ENCODE measurements at regions not wholly inside any gene's neighbourhood (a gene's known extent, or its start where the extent isn't known, plus 50 kb on each side); places are given as distances from the start of the nearest gene placed in this dataset.

DNA sequence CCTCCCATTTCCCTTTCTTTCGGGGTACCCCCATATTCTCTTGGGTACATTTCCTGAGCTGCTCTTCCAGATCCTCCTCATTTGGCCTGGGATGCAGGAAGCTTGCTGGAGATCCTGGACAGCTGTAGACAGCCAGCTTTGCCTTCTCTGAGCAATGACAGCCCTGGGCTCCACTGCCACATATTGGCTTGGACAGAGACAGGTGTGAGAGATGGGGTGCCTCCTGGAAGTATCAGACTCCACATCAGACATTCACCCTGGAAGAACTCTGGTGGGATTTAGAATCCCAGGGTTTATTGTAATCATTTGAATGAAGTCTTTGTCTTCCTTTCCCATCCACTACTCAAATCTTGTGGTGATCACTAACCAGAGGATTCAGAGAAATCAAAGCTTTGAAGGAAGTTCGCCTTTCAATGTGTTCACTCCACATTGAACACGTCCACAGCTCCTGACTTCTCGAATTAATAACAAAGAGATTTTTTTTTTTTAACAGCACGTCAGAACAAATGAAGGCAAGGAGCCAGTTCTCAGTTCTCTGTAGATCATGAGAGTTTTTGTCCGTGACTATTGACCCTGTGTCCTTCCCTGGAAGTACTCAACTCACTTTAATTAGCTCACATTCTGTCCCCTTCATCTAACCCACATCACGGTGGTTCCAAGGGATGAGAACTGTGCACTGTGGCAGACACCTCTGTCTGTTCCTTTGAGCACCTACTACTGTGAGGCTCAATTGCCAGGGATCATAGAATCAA lies 377.6 kb upstream of the TRIB2 start:
- DNase-seq: no peak
- no peaks in the 10 kb centered on the region for H3K4me1 ChIP-seq
- no peak overlapping the region for H3K27ac ChIP-seq
- H3K27me3 ChIP-seq: no peaks in the 10 kb centered on the region
- no peaks in the 10 kb centered on the region for H3K36me3 ChIP-seq
- H3K4me3 ChIP-seq: no peak overlapping the region
- TF ChIP-seq, protein P1, sequence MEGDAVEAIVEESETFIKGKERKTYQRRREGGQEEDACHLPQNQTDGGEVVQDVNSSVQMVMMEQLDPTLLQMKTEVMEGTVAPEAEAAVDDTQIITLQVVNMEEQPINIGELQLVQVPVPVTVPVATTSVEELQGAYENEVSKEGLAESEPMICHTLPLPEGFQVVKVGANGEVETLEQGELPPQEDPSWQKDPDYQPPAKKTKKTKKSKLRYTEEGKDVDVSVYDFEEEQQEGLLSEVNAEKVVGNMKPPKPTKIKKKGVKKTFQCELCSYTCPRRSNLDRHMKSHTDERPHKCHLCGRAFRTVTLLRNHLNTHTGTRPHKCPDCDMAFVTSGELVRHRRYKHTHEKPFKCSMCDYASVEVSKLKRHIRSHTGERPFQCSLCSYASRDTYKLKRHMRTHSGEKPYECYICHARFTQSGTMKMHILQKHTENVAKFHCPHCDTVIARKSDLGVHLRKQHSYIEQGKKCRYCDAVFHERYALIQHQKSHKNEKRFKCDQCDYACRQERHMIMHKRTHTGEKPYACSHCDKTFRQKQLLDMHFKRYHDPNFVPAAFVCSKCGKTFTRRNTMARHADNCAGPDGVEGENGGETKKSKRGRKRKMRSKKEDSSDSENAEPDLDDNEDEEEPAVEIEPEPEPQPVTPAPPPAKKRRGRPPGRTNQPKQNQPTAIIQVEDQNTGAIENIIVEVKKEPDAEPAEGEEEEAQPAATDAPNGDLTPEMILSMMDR (IDR thresholded peaks at IDR 0.05): no peak
- TF ChIP-seq POLR2A (IDR thresholded peaks at IDR 0.05): no peak
- H3K9me3 ChIP-seq: no peaks in the 10 kb centered on the region

DNA sequence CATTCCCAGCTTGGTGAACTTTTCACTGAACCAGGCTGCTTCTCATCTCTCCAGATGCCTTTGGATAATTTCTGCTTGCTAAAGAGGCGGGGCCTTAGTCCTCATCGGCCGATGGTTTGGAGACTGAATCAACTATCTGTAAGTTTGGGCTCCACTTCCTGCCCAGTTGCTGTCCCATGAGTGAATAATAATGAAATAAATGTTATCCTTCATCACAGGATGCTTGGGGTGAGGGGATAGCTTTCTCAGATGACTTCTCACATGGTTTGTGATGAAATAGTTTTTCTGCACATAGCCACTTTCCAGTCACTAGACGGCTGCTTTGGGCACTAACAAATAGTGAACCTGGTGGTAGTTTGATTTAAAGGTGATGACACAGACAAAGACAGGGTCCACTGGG lies 376.6 kb upstream of the TRIB2 start:
- TF ChIP-seq, protein P1 (IDR thresholded peaks at IDR 0.05): no peak
- TF ChIP-seq POLR2A (IDR thresholded peaks at IDR 0.05): no peak
- H3K4me3 ChIP-seq: no peak overlapping the region
- H3K9me3 ChIP-seq: no peaks in the 10 kb centered on the region
- DNase-seq: no peak
- no peak overlapping the region for H3K27ac ChIP-seq
- no peaks in the 10 kb centered on the region for H3K27me3 ChIP-seq
- no peaks in the 10 kb centered on the region for H3K36me3 ChIP-seq
- no peaks in the 10 kb centered on the region for H3K4me1 ChIP-seq

- Histone ChIP-seq H3K4me3 (no peak overlapping the region), H3K27ac (no peak overlapping the region), H3K9me3 (no peaks in the 10 kb centered on the region), H3K4me1 (no peaks in the 10 kb centered on the region), H3K36me3 (no peaks in the 10 kb centered on the region), H3K27me3 (no peaks in the 10 kb centered on the region)
- TF ChIP-seq POLR2A (IDR thresholded peaks at IDR 0.05): no peak
- TF ChIP-seq, protein P1 (IDR thresholded peaks at IDR 0.05): no peak
- no peak for DNase-seq
Observed at GRCh38 chr2:12341215-12341614, 375.5 kb upstream of the TRIB2 start.

- no peak for DNase-seq
- Histone ChIP-seq H3K9me3 (no peaks in the 10 kb centered on the region), H3K27me3 (no peaks in the 10 kb centered on the region), H3K4me1 (no peaks in the 10 kb centered on the region), H3K36me3 (no peaks in the 10 kb centered on the region), H3K4me3 (no peak overlapping the region), H3K27ac (no peak overlapping the region)
- TF ChIP-seq, protein P1 (IDR thresholded peaks at IDR 0.05): no peak
- TF ChIP-seq POLR2A (IDR thresholded peaks at IDR 0.05): no peak
Observed at GRCh38 chr2:12341920-12342319, 374.8 kb upstream of the TRIB2 start.

DNA sequence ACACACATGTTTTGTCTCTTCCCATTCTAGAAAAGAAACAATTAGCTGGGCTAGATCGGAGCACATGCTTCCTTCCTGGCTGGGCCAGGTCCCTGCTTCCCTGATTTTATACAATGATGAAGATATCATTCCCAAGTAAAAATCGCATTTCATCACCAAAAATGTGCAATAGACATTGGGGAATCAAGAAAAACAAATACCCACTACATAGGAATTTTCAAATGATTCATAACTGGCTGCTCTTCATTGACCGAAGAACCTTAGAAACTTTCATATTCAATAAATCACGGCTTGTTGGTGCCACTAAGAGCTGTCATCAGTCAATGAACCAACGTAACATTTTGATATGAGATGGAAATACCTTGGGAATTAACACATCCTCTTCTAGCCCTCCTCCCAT lies 373.6 kb upstream of the TRIB2 start:
- H3K27me3 ChIP-seq: no peaks in the 10 kb centered on the region
- H3K27ac ChIP-seq: no peak overlapping the region
- H3K36me3 ChIP-seq: no peaks in the 10 kb centered on the region
- TF ChIP-seq, protein P1 (IDR thresholded peaks at IDR 0.05): no peak
- no peak for TF ChIP-seq POLR2A (IDR thresholded peaks at IDR 0.05)
- H3K9me3 ChIP-seq: no peaks in the 10 kb centered on the region
- no peaks in the 10 kb centered on the region for H3K4me1 ChIP-seq
- no peak for DNase-seq
- H3K4me3 ChIP-seq: no peak overlapping the region

Measured in Peyer's patch (tissue), 4 donors.